Loucy (cell line): ENCODE measurements at regions not wholly inside any gene's neighbourhood (a gene's known extent, or its start where the extent isn't known, plus 50 kb on each side); places are given as distances from the start of the nearest gene placed in this dataset.

ENCODE experiments used
- CTCF ChIP-seq: fragments of 200-600 bp; sonication (generic); conservative IDR thresholded peaks from 2 replicates; pipeline ENCODE4 v1.5.1; 2014; ENCODE audit warnings: mild to moderate bottlenecking, antibody characterized with exemption, low read length
- EZH2phosphoT487 ChIP-seq: fragments of 200-600 bp; IDR thresholded peaks from 2 replicates; pipeline ENCODE4 v1.6.1; 2018; ENCODE audit warnings: antibody characterized with exemption, mild to moderate bottlenecking, moderate library complexity, borderline replicate concordance

- TF ChIP-seq CTCF (no peak), EZH2phosphoT487 (no peak)
Measured at GRCh38 chr6:78435671-78436070, 431.7 kb upstream of the IRAK1BP1 start.
